Retinal pigment epithelial cell (primary cell): ENCODE measurements at regions not wholly inside any gene's neighbourhood (a gene's known extent, or its start where the extent isn't known, plus 50 kb on each side); places are given as distances from the start of the nearest gene placed in this dataset.

Experiments
- DNase-seq: peaks from one replicate; pipeline ENCODE4 v3.0.0-alpha.2; 2010; ENCODE audit warnings: low read depth
- H3K4me3 ChIP-seq: 2 replicates; pipeline ENCODE4 v1.5.1; 2011; ENCODE audit warnings: mild to moderate bottlenecking, low read length, control low read depth, moderate library complexity
- TF ChIP-seq, protein P1 (sequence below): conservative IDR thresholded peaks from 2 replicates; pipeline ENCODE4 v1.5.1; 2011; ENCODE audit warnings: low read depth, low read length, control low read depth, inconsistent platforms

DNA sequence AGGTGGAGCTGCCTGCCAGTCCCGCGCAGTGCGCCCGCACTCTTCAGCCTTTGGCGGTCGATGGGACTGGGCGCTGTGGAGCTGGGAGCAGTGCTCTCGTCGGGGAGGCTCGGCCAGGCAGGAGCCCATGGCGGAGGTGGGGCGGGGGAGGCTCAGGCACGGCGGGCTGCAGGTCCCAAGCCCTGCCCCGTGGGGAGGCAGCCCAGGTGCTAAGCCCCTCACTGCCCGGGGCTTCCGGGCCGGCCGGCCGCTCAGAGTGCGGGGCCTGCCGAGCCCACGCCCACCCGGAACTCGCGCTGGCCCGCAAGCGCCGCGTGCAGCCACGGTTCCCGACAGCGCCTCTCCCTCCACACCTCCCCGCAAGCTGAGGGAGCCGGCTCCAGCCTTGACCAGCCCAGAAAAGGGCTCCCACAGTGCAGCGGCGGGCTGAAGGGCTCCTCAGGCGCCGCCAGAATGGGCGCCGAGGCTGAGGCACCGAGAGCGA, 316.4 kb downstream of the RND3 start:
- DNase-seq, result no peak
- TF ChIP-seq, protein P1, sequence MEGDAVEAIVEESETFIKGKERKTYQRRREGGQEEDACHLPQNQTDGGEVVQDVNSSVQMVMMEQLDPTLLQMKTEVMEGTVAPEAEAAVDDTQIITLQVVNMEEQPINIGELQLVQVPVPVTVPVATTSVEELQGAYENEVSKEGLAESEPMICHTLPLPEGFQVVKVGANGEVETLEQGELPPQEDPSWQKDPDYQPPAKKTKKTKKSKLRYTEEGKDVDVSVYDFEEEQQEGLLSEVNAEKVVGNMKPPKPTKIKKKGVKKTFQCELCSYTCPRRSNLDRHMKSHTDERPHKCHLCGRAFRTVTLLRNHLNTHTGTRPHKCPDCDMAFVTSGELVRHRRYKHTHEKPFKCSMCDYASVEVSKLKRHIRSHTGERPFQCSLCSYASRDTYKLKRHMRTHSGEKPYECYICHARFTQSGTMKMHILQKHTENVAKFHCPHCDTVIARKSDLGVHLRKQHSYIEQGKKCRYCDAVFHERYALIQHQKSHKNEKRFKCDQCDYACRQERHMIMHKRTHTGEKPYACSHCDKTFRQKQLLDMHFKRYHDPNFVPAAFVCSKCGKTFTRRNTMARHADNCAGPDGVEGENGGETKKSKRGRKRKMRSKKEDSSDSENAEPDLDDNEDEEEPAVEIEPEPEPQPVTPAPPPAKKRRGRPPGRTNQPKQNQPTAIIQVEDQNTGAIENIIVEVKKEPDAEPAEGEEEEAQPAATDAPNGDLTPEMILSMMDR, result no peak
- no peak overlapping the region for H3K4me3 ChIP-seq

DNA sequence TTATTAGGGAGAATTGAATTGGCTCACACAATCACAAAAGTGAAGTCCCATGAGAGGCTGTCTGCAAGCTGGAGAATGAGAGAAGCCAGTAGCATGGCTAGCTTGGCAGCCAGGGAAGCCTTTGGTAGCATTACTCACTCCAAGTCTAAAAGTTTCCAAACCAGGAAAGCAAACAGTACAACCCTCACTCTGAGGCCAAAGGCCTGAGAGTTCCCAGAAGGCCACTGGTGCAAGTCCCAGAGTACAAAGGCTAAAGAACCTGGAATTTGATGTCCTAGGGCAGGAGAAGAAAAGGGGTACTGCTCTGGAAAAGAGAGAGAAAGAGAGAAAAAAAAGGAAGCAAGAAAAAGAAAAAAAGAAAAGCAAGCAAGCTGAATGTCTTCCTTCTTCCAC, 318.2 kb downstream of the RND3 start:
- no peak overlapping the region for H3K4me3 ChIP-seq
- TF ChIP-seq, protein P1, result no peak
- DNase-seq, result no peak

DNA sequence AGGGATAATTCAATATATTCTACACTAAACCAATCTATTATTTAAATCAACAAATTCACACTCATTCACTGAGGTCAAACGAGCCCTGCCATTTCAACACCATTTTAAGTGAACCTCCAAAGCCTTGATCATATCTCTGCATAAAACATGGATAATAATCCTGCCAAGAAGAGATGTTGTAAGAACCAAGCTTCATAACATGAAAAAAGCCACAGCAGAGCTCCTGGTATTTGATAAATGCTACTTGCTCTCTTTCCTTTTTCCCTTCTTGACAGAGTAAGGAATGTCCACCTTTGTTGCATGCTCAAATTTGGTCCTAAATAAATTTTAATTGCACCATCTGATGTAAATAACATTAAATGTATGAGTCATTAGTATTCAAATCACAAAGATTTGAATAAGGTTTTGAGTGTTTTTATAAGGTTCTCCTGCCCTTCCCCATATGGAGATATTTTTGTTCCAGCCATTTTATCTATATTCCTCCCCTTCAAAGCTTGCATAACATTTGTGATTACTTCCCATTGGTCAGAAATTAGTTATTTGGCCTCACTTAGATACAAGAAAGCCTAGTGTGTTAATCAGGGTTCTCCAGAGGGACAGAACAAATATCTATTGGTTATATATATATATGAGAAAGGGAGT, 318.8 kb downstream of the RND3 start:
- no peak overlapping the region for H3K4me3 ChIP-seq
- TF ChIP-seq, protein P1, result no peak
- DNase-seq, result no peak

DNA sequence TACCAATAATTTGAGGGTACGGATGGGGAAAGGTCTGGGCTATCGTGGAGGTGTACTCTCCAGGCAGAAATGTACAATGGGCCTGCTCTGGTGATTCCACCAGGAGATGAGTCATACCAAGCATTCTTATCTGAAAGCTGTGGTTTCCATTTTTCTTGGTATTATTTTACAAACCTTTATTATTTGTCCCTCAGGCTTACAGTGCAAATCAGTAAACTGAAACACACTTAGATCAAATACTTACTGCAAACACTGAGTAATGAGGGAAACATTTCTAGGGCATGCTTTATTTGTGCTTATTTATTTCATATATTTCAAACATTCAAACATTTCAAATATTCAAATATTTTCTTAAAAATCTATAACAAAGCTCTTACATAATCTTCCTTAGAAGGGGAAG, 319.8 kb downstream of the RND3 start:
- TF ChIP-seq, protein P1, result no peak
- H3K4me3 ChIP-seq, result no peak overlapping the region
- no peak for DNase-seq

DNA sequence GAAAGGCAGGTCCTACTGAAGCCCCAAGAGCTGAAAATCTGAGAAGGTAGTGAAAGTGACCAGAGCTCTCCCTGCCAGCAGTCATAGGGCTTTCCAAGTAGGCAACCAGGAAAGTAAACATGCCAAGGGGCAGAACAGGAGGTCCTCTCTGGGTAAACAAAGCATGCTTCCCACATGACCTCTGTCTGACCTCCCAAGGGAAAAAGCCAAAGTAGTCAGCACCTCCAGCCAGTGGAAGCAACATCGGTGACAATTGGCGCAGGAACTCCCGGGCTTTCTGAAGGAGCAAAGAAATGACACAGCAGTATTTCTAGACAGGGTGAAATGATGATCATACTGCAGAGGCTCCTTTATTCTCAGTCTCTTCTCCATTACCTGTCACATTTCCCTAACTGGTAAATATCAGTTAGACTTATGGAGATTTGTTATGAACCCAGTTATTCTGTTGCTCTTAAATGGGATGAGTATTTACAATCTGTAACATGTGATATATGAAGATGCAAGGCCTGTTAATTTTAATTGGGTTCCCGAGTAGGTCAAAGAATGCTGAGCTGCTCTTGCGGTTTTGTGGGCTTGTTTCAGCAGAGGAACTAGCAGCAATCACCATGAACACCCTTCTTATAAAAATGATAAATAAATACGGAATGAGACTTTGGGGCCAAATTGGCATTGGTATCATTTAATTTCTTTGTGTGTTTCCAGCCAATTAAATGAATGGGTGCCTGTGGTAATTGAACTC, 321.0 kb downstream of the RND3 start:
- DNase-seq, result no peak
- TF ChIP-seq, protein P1, result no peak

DNA sequence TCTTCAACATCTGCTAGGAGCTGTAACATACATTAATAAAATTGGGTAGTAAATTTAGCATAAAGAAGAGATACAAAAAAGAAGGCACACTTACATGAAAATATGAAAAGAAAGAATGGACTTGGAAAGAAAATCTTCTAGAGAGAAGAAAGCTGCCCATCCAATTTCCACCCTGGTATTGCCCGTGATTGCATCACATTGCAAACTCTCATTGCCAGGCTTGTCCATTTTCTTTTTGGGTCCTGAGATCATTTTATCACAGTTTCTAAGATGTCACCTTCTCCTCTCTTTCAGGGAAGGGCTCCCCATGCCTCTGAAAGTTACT, 321.5 kb downstream of the RND3 start:
- TF ChIP-seq, protein P1, result no peak
- no peak for DNase-seq
- no peak overlapping the region for H3K4me3 ChIP-seq

More for the DNA sequence above, 321.0 kb downstream of the RND3 start:
- no peak overlapping the region for H3K4me3 ChIP-seq

DNA sequence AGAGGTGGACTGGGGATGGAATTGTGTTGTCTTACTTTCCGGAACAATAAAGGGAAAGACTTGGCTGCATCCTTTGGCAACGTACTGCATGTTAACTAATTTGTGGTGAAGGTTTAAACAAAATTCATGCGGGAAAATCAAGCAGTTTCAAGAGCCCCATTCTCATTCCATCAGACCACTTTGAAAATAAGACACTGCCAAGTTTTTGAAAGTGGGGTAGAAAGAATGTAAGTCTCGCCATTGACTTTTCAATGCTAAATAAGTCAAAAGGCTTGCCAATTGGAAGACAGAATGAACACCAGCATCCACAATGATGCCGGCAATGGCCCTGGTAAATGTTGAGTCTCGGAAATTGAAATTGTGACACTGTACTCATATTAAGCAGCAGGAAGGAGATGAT, 322.0 kb downstream of the RND3 start:
- DNase-seq, result no peak

More for the DNA sequence above, 322.0 kb downstream of the RND3 start:
- H3K4me3 ChIP-seq, result no peak overlapping the region
- TF ChIP-seq, protein P1, result no peak
